ENCODE measurements at regions not wholly inside any gene's neighbourhood (a gene's known extent, or its start where the extent isn't known, plus 50 kb on each side); places are given as distances from the start of the nearest gene placed in this dataset.

GRCh38 chr2:226360658-226361057 lies 439.0 kb downstream of the IRS1 start:
- H3K27ac ChIP-seq: no peak overlapping the region
- TF ChIP-seq CTCF (conservative IDR thresholded peaks at IDR 0.05) (no peak), ZFX (IDR thresholded peaks at IDR 0.05) (no peak)

- no peak overlapping the region for H3K27ac ChIP-seq
- TF ChIP-seq CTCF (conservative IDR thresholded peaks at IDR 0.05) (no peak), ZFX (IDR thresholded peaks at IDR 0.05) (no peak)
Observed at GRCh38 chr2:226358688-226359087, 440.9 kb downstream of the IRS1 start.

GRCh38 chr2:226357816-226358215 lies 441.8 kb downstream of the IRS1 start:
- TF ChIP-seq ZFX (IDR thresholded peaks at IDR 0.05): no peak
- TF ChIP-seq CTCF (conservative IDR thresholded peaks at IDR 0.05): no peak
- H3K27ac ChIP-seq: no peak overlapping the region

- no peak for TF ChIP-seq ZFX (IDR thresholded peaks at IDR 0.05)
- TF ChIP-seq CTCF (conservative IDR thresholded peaks at IDR 0.05): no peak
- no peak overlapping the region for H3K27ac ChIP-seq
Observed at GRCh38 chr2:226355600-226355999, 444.0 kb downstream of the IRS1 start.

GRCh38 chr2:226354434-226354833 lies 445.2 kb downstream of the IRS1 start:
- H3K27ac ChIP-seq: no peak overlapping the region
- TF ChIP-seq ZFX (IDR thresholded peaks at IDR 0.05): no peak
- no peak for TF ChIP-seq CTCF (conservative IDR thresholded peaks at IDR 0.05)

- TF ChIP-seq ZFX (IDR thresholded peaks at IDR 0.05) (no peak), CTCF (conservative IDR thresholded peaks at IDR 0.05) (no peak)
- H3K27ac ChIP-seq: peak overlapping the region; percentile 38; the same call in 1 of the 2 replicates
Observed at GRCh38 chr2:226352941-226353560, 446.6 kb downstream of the IRS1 start.

- TF ChIP-seq ZFX (IDR thresholded peaks at IDR 0.05): no peak
- H3K27ac ChIP-seq: no peak overlapping the region
Observed at GRCh38 chr2:226351711-226352110, 447.9 kb downstream of the IRS1 start.

GRCh38 chr2:226339616-226340015 lies 460.0 kb downstream of the IRS1 start:
- H3K27ac ChIP-seq: no peak overlapping the region
- TF ChIP-seq CTCF (conservative IDR thresholded peaks at IDR 0.05) (no peak), ZFX (IDR thresholded peaks at IDR 0.05) (no peak)
